ENCODE measurements at regions not wholly inside any gene's neighbourhood (a gene's known extent, or its start where the extent isn't known, plus 50 kb on each side); places are given as distances from the start of the nearest gene placed in this dataset.

- peak; percentile 0 for DNase-seq
These were observed 51.0 kb upstream of the OR4F29 start for GRCh38 chr1:502461-502860.

Measured in stimulated activated CD4-positive, alpha-beta T cell treated with anti-CD3 and anti-CD28 coated beads, Interleukin-15, amount 100 ng/mL, for 24 hours (primary cell).